Tibial nerve (tissue), 4 donors: ENCODE measurements at regions not wholly inside any gene's neighbourhood (a gene's known extent, or its start where the extent isn't known, plus 50 kb on each side); places are given as distances from the start of the nearest gene placed in this dataset.

Source experiments
- DNase-seq, 2 donors: peaks; one replicate each; pipeline ENCODE4 v3.0.0-alpha.2; 2019; ENCODE audit warnings: low spot score in 2 of 2
- H3K27ac ChIP-seq, 4 donors: fragments of 200-600 bp; sonication (generic) in 3 of 4; one replicate each; pipeline ENCODE4 v1.5.1; 2017 to 2019; ENCODE audit warnings: mild to moderate bottlenecking in 1 of 4
- H3K27me3 ChIP-seq, 2 donors: fragments of 200-600 bp; sonication (generic) in 1 of 2; one replicate each; pipeline versions ENCODE4 v1.5.1 to v1.6.0; 2017 to 2019
- H3K36me3 ChIP-seq, 3 donors: fragments of 200-600 bp; sonication (generic); one replicate each; pipeline ENCODE4 v1.5.1; 2018 to 2019
- H3K4me1 ChIP-seq, 4 donors: fragments of 200-600 bp; sonication (generic) in 3 of 4; one replicate each; pipeline ENCODE4 v1.5.1; 2017 to 2019
- H3K4me3 ChIP-seq, 4 donors: fragments of 200-600 bp; sonication (generic) in 3 of 4; one replicate each; pipeline ENCODE4 v1.5.1; 2017 to 2019; ENCODE audit warnings: mild to moderate bottlenecking in 1 of 4, moderate library complexity in 1 of 4
- H3K9me3 ChIP-seq, 4 donors: fragments of 200-600 bp; sonication (generic) in 3 of 4; one replicate each; pipeline ENCODE4 v1.5.1; 2017 to 2019
- EP300 ChIP-seq, 2 donors: sonication (generic); formaldehyde crosslinking; IDR thresholded peaks; one replicate each; pipeline ENCODE4 v1.6.1; 2017; ENCODE audit warnings: antibody characterized with exemption in 2 of 2, mild to moderate bottlenecking in 1 of 2
- POLR2A ChIP-seq, 2 donors: fragments of 450-650 bp; IDR thresholded peaks; one replicate each; pipeline ENCODE4 v1.6.1; 2017; ENCODE audit warnings: antibody characterized with exemption in 2 of 2, mild to moderate bottlenecking in 2 of 2, moderate library complexity in 2 of 2
- whole genome bisulfite sequencing, 2 donors: methylation state at CpG; one replicate each; pipeline ENCODE4 v1.1.5; 2018; 5-methylcytosine and 5-hydroxymethylcytosine counted together
- TF ChIP-seq, protein P1 (sequence below), 5 experiments: fragments of 200-600 bp in 3 of 5; fragments of 450-650 bp in 2 of 5; sonication (generic) in 3 of 5; IDR thresholded peaks; one replicate each; pipeline ENCODE4 v1.5.1; 2016 to 2019; ENCODE audit warnings: antibody characterized with exemption in 5 of 5, mild to moderate bottlenecking in 3 of 5, moderate library complexity in 2 of 5

DNA sequence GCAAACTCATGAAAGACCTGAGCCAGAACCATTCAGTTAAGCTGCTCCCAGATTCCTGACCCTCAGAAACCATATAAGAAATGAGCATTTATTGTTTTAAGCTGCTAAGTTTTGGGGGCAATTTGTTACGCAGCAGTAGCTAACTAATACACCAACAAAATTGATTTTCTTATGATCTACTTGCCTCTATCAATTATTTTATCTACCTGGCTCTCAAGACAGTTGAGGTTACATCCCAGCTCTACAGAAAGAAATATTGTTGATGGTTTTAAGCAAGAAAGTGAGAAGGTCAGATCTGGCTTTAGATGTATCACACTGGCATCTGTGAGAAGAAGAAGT is 103.1 kb upstream of the MDM1 start:
- 92 to 94% methylated on average over 1 of the region's 1 CpG for WGBS, 2 donors

DNA sequence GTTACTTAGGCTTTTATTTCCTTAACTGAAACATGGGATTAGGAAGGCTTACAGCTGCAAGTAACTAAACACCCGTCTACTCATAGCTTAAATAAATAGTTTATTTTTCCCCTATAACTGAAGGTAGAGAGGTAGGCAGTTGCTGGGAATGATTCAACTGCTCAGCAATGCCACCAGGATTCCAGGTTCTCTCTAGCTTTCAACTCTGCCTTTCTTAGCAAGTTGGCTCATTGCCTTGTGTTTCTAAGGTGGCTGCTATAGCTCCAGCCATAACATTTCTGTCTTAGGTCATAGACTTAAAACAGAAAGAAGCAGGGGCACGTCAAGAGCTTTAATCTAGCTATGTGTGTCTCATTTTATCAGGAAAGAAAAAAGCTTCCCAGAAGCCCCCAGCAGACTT is 103.7 kb upstream of the MDM1 start:
- TF ChIP-seq EP300 (IDR thresholded peaks at IDR 0.05) (no peak), POLR2A (IDR thresholded peaks at IDR 0.05) (no peak)
- TF ChIP-seq, protein P1, sequence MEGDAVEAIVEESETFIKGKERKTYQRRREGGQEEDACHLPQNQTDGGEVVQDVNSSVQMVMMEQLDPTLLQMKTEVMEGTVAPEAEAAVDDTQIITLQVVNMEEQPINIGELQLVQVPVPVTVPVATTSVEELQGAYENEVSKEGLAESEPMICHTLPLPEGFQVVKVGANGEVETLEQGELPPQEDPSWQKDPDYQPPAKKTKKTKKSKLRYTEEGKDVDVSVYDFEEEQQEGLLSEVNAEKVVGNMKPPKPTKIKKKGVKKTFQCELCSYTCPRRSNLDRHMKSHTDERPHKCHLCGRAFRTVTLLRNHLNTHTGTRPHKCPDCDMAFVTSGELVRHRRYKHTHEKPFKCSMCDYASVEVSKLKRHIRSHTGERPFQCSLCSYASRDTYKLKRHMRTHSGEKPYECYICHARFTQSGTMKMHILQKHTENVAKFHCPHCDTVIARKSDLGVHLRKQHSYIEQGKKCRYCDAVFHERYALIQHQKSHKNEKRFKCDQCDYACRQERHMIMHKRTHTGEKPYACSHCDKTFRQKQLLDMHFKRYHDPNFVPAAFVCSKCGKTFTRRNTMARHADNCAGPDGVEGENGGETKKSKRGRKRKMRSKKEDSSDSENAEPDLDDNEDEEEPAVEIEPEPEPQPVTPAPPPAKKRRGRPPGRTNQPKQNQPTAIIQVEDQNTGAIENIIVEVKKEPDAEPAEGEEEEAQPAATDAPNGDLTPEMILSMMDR (IDR thresholded peaks at IDR 0.05), result no peak
- Histone ChIP-seq H3K27me3 (no peaks in the 10 kb centered on the region), H3K4me3 (no peak overlapping the region), H3K36me3 (no peaks in the 10 kb centered on the region), H3K27ac (no peak overlapping the region), H3K9me3 (peaks cover 0 to 5% (median 0%) of the 10 kb centered on the region in 4 donors), H3K4me1 (no peaks in the 10 kb centered on the region)
- WGBS, 2 donors, result 93 to 94% methylated on average over 2 of the region's 2 CpGs
- DNase-seq, result no peak

More for the DNA sequence above, 103.1 kb upstream of the MDM1 start:
- DNase-seq, result no peak
- TF ChIP-seq, protein P1 (IDR thresholded peaks at IDR 0.05), result no peak
- no peaks in the 10 kb centered on the region for H3K36me3 ChIP-seq
- no peaks in the 10 kb centered on the region for H3K27me3 ChIP-seq
- peaks cover 0 to 5% (median 0%) of the 10 kb centered on the region in 4 donors for H3K9me3 ChIP-seq
- no peak overlapping the region for H3K27ac ChIP-seq
- no peaks in the 10 kb centered on the region for H3K4me1 ChIP-seq
- no peak overlapping the region for H3K4me3 ChIP-seq

DNA sequence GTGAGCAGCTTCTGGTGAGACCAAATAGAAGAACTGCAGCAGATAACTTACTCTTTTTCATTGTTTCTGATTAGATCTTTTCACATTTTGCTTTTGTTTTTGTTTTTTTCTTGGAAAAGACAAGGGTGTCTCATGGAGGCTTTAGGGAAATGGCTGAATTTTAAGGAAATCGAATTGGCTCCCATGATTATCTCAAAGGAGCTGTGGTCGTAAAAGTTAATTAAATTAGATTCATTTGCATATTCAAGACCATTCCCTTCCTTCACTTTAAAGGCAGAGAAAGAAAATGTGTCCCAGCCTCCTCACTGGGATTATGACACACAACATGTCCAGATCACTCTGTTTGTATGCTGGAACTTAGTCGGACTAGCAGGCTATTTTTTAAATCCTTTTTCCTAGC is 106.4 kb upstream of the MDM1 start:
- Histone ChIP-seq H3K27me3 (no peaks in the 10 kb centered on the region), H3K36me3 (no peaks in the 10 kb centered on the region)
- WGBS, 2 donors, result 78 to 81% methylated on average over 3 of the region's 3 CpGs

DNA sequence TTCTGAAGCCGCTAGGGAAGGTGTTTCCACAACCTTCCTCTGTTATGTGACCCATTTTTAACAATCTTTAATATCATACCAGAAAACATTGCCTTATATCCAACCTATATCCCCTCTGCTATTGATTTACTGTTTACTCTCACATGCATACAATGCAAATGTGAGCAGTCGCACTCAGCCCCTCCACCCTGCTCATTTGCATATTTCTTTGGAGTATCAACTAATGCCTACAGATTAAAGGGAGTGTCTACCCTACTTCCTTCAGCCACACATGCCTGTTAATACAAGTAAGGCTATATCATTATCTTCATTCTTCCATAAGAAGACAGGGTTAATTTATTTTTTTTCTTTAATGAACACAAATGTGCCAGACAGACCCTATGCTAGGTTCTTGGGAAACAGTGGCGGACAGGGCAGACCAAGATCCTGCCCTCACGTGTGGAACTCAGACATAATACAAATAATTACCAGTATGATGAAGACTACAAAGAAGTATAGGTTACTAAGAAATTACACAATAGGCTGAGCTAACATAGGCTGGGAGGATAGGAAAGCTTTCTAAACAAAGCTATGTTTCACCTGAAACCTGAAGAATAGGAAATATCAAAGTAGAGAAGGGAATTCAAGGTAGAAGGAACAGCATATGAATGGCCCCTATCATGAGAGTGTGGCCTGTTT is 107.3 kb upstream of the MDM1 start:
- H3K4me3 ChIP-seq, result no peak overlapping the region
- no peaks in the 10 kb centered on the region for H3K27me3 ChIP-seq
- TF ChIP-seq, protein P1 (IDR thresholded peaks at IDR 0.05), result no peak
- TF ChIP-seq EP300 (IDR thresholded peaks at IDR 0.05), result no peak
- no peak for TF ChIP-seq POLR2A (IDR thresholded peaks at IDR 0.05)
- no peak overlapping the region for H3K27ac ChIP-seq
- H3K36me3 ChIP-seq, result no peaks in the 10 kb centered on the region
- no peak for DNase-seq
- H3K9me3 ChIP-seq, result peaks cover 0 to 12% (median under 1%) of the 10 kb centered on the region in 4 donors
- WGBS, 2 donors, result 91 to 93% methylated on average over 4 of the region's 4 CpGs
- no peaks in the 10 kb centered on the region for H3K4me1 ChIP-seq

More for the DNA sequence above, 106.4 kb upstream of the MDM1 start:
- Histone ChIP-seq H3K4me3 (no peak overlapping the region), H3K27ac (no peak overlapping the region), H3K4me1 (no peaks in the 10 kb centered on the region), H3K9me3 (peaks cover 0 to 8% (median 0%) of the 10 kb centered on the region in 4 donors)
- DNase-seq, result no peak
- TF ChIP-seq EP300 (IDR thresholded peaks at IDR 0.05) (no peak), POLR2A (IDR thresholded peaks at IDR 0.05) (no peak)
- TF ChIP-seq, protein P1 (IDR thresholded peaks at IDR 0.05), result no peak

DNA sequence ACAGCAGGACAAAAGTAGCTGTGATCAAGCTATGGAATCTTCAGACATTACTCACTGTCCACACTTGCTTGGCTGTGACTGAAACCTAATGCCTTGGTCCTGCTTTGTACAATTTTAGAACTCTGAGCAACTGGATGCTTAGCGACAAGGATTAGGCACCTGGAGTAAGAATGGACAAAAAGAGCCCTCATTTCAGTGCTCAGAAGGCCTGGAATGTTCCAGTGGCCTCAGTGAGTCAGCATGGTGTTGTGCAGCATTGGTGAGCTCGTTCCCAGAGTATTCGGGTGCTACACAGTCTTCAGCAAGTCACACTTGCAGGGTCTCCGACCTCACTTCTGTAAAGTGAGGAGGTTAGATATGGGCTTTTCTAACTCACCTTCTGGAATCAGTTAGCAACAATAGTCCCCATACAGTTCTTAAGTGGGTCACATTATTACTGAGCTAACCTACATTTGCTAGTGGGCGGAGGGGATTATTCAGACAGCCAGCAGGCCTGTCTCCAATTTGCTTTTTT is 108.0 kb upstream of the MDM1 start:
- no peaks in the 10 kb centered on the region for H3K4me1 ChIP-seq
- H3K9me3 ChIP-seq, result peaks cover 0 to 11% (median 3%) of the 10 kb centered on the region in 4 donors
- H3K27me3 ChIP-seq, result no peaks in the 10 kb centered on the region
- H3K4me3 ChIP-seq, result no peak overlapping the region
- H3K36me3 ChIP-seq, result no peaks in the 10 kb centered on the region
- TF ChIP-seq, protein P1 (IDR thresholded peaks at IDR 0.05), result no peak
- TF ChIP-seq EP300 (IDR thresholded peaks at IDR 0.05), result no peak
- no peak for TF ChIP-seq POLR2A (IDR thresholded peaks at IDR 0.05)
- 78% methylated on average over 5 of the region's 5 CpGs for WGBS, 2 donors
- H3K27ac ChIP-seq, result no peak overlapping the region
- no peak for DNase-seq
